Liver (tissue), 3 donors: ENCODE measurements at regions not wholly inside any gene's neighbourhood (a gene's known extent, or its start where the extent isn't known, plus 50 kb on each side); places are given as distances from the start of the nearest gene placed in this dataset.

Experiments used
- ATF3 ChIP-seq: IDR thresholded peaks from 2 replicates; pipeline ENCODE4 v1.6.1; 2016; ENCODE audit warnings: antibody characterized with exemption
- CTCF ChIP-seq: fragments of 150-350 bp; IDR thresholded peaks from 2 replicates; pipeline ENCODE4 v1.5.1; 2017; ENCODE audit warnings: improper control_type of control experiment, low read depth, low read length; ENCODE audit not compliant: missing input control
- EGR1 ChIP-seq, 2 donors: IDR thresholded peaks; 2 replicates each; pipeline ENCODE4 v1.6.1; 2016 to 2018; ENCODE audit warnings: antibody characterized with exemption in 2 of 2, low read depth in 2 of 2
- FOXA1 ChIP-seq: IDR thresholded peaks from 2 replicates; pipeline ENCODE4 v1.6.1; 2016; ENCODE audit warnings: antibody characterized with exemption
- GABPA ChIP-seq, 2 donors: IDR thresholded peaks in 1 of 2; conservative IDR thresholded peaks in 1 of 2; 2 replicates each; pipeline ENCODE4 v1.6.1; 2016; ENCODE audit warnings: antibody characterized with exemption in 2 of 2, mild to moderate bottlenecking in 1 of 2, moderate library complexity in 1 of 2
- JUND ChIP-seq, 2 donors: IDR thresholded peaks; 2 replicates each; pipeline ENCODE4 v1.6.1; 2016; ENCODE audit warnings: antibody characterized with exemption in 2 of 2
- MAX ChIP-seq: IDR thresholded peaks from 2 replicates; pipeline ENCODE4 v1.6.1; 2016; ENCODE audit warnings: antibody characterized with exemption
- RAD21 ChIP-seq, 2 donors: IDR thresholded peaks; 2 replicates each; pipeline ENCODE4 v1.6.1; 2016; ENCODE audit warnings: antibody characterized with exemption in 2 of 2, mild to moderate bottlenecking in 2 of 2
- REST ChIP-seq: IDR thresholded peaks from 2 replicates; pipeline ENCODE4 v1.6.1; 2016; ENCODE audit warnings: antibody characterized with exemption, mild to moderate bottlenecking
- SP1 ChIP-seq: IDR thresholded peaks from 2 replicates; pipeline ENCODE4 v1.6.1; 2018; ENCODE audit warnings: antibody characterized with exemption, mild to moderate bottlenecking
- TAF1 ChIP-seq: conservative IDR thresholded peaks from 2 replicates; pipeline ENCODE4 v1.6.1; 2016; ENCODE audit warnings: antibody characterized with exemption, mild to moderate bottlenecking
- YY1 ChIP-seq: IDR thresholded peaks from 2 replicates; pipeline ENCODE4 v1.6.1; 2016; ENCODE audit warnings: antibody characterized with exemption, mild to moderate bottlenecking
- ZBTB33 ChIP-seq: IDR thresholded peaks from 2 replicates; pipeline ENCODE4 v1.6.1; 2016; ENCODE audit warnings: antibody characterized with exemption
- donor health status: healthy.
- donor health status: healthy.

GRCh38 chr4:175309041-175309440, 390.9 kb downstream of the ADAM29 start:
- TF ChIP-seq CTCF = no peak
- no peak for TF ChIP-seq MAX
- no peak for TF ChIP-seq YY1
- TF ChIP-seq RAD21 (IDR thresholded peaks at IDR 0.05) = no peak
- TF ChIP-seq TAF1 = no peak
- no peak for TF ChIP-seq FOXA1
- no peak for TF ChIP-seq JUND (IDR thresholded peaks at IDR 0.05)
- no peak for TF ChIP-seq ATF3
- no peak for TF ChIP-seq EGR1 (IDR thresholded peaks at IDR 0.05; ENCODE audit: low read depth in 2 of 2)
- no peak for TF ChIP-seq GABPA (IDR thresholded peaks at IDR 0.05 in 1 of 2, conservative IDR thresholded peaks at IDR 0.05 in 1 of 2)
- TF ChIP-seq SP1 = no peak
- TF ChIP-seq REST = no peak
- no peak for TF ChIP-seq ZBTB33
